GM03348 (cell line): ENCODE measurements at regions not wholly inside any gene's neighbourhood (a gene's known extent, or its start where the extent isn't known, plus 50 kb on each side); places are given as distances from the start of the nearest gene placed in this dataset.

Experiments
- DNase-seq: peaks from one replicate; pipeline ENCODE4 v3.0.0; 2012; ENCODE audit warnings: low spot score

- DNase-seq, result no peak
These were observed 140.2 kb downstream of the GMNC start for GRCh38 chr3:190722181-190722905.

DNA sequence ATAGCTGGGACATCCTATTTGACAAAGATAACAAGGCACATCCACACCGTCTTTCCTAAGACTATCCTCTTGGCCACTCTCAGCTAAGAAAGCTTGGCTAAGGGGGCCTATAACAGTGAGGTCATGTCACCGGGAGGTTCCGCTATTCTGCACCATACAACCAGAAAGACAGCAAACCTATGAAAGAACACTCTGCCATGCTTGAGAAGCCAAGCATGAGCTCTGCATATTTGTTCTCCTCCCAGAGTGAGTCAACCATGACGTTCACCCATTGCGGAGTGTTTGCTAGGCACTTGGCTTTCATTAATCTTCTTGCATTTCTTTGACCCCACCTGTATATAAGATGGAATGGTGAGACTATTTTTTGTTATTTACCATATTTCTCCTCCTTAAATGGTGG is 141.2 kb downstream of the GMNC start:
- DNase-seq, result no peak

GRCh38 chr3:190718671-190719070 is 143.8 kb downstream of the GMNC start:
- peak; percentile 72 for DNase-seq

- no peak for DNase-seq
These were observed 144.4 kb downstream of the GMNC start for GRCh38 chr3:190718097-190718496.

DNA sequence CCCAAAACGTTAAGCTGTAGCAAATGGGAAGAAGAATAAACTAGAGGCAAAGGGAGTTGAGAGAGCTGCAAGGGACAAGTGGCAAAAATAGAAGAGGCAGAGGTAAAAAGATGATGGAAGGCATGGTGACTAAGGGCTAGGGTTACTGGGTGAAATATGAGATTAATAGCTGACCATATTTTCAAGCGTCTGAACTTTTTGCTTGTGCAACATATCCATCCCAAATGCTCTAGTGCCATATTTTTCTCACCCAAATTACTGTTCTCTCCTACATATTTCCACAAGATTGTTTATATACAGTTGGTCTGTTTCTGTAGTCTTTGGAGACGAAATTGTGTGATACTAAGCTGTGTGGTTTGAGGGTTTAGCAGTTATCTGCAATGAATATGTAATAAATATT is 145.5 kb downstream of the GMNC start:
- DNase-seq, result no peak

GRCh38 chr3:190716211-190716610 is 146.3 kb downstream of the GMNC start:
- DNase-seq, result no peak

DNA sequence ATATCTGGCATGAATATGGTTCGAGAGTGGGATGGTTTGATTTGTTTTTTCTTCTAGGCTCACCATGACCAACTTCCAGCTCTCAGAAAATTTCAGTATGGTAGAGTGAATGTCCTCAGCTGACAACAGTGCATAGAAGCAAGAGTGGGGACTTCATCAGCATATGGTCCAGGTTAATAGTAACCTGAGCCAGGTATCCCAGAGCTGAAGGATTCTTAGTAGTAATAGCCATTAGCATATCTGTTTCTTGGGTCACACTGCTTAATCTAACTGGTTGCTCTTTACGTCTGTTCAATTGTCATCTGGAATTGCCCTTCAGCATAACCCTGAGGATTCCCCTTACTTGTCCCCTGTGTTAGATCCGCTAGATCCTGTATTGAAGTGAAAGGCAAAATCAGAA is 151.8 kb downstream of the GMNC start:
- DNase-seq, result no peak

- DNase-seq, result peak; percentile 5
These were observed 153.1 kb downstream of the GMNC start for GRCh38 chr3:190709351-190709773.
